ENCODE measurements at regions not wholly inside any gene's neighbourhood (a gene's known extent, or its start where the extent isn't known, plus 50 kb on each side); places are given as distances from the start of the nearest gene placed in this dataset.

DNA sequence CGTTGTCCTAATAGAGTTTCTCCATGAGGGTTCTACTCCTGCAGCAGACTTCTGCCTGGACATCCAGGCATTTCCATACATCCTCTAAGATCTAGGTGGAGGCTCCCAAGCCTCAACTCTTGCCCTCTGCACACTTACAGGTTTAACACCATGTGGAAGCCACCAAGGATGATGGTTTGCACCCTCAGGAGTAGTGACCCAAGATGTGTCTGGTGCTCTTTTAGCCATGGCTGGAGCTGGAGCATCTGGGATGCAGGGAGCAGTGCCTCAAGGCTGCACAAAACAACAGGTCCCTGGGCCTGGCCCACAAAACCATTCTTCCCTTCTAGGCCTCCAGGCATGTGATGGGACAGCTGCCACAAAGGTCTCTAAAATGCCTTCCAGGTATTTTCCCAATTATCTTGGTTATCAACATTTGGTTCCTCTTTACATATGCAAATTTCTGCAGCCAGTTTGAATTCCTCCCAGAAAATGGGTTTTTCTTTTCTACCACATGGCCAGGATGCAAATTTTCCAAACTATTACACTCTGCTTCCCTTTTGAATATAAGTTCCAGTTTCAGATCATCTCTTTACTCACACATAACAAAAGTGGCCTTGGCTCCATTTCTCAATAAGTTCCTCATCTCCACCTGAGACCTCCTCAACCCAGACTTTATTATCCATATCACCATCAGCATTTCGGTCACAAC, 69.5 kb upstream of the GNAZ start:
- DNase-seq = no peak

- DNase-seq = no peak
Measured at GRCh38 chr22:23001463-23001862, 68.9 kb upstream of the GNAZ start.

DNA sequence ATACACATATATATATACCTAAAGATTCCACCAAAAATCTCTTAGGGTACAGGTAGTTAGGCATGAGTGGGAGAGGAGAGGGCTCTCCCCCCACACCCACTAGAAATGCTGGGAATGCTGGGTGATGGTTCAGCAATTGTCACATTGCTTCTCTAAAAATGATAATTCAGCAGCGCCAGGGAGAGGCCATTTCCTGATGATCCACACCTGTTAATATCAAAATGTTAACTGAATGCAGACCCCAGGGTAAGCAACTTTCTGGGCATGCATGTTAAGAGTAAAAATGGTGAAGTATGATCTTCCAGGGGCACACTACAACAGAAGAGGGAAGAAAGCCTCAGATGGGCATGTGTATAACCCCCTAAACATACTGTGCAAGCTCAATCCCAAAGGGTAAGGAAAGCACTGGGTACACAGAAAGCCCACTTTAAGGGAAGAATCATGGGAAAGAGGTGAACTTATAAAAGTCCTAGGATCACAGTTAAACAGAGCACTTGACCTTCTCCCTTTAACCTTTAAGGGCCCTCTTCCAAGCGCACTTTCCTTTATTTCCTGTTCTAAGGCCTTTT, 67.6 kb upstream of the GNAZ start:
- no peak for DNase-seq

GRCh38 chr22:23007823-23008222, 62.5 kb upstream of the GNAZ start:
- DNase-seq = no peak

GRCh38 chr22:23008896-23009295, 61.4 kb upstream of the GNAZ start:
- no peak for DNase-seq

All from NCI-H1694 treated with DMSO at 0.1 percent for 48 hours (cell line).